Caco-2 (cell line): ENCODE measurements at regions not wholly inside any gene's neighbourhood (a gene's known extent, or its start where the extent isn't known, plus 50 kb on each side); places are given as distances from the start of the nearest gene placed in this dataset.

Experiments used
- BruUV-seq: library from RNA; stranded (reverse); fragments of 400-500 nt; replicated peaks from 2 replicates; lab custom pipeline; 2021; lab: Mats Ljungman, UMichigan
- CTCF ChIA-PET: fragments of 300-600 bp; sonication (Branson Sonifier 250); formaldehyde crosslinking; loops from one replicate; lab custom pipeline; 2022; ENCODE audit warnings: antibody characterized with exemption; lab: Charles Lee
- POLR2A ChIA-PET: fragments of 300-600 bp; sonication (Branson Sonifier 250); formaldehyde crosslinking; loops from one replicate; lab custom pipeline; 2022; ENCODE audit warnings: antibody characterized with exemption; lab: Charles Lee
- DNase-seq, 2 experiments: peaks; one replicate each; pipeline versions ENCODE4 v3.0.0 to v3.0.0-alpha.2; 2020 to 2022
- H3K27me3 ChIP-seq: replicated peaks from 2 replicates; pipeline ENCODE4 v1.6.0; 2011; ENCODE audit warnings: low read length; ENCODE audit not compliant: control insufficient read depth, insufficient read depth
- H3K36me3 ChIP-seq: 2 replicates; pipeline ENCODE4 v1.5.1; 2011; ENCODE audit warnings: low read length; ENCODE audit not compliant: control insufficient read depth, insufficient read depth
- H3K4me1 ChIP-seq: fragments of 250-450 bp; sonication (Bioruptor Pico); 2 replicates; pipeline ENCODE4 v1.5.1; 2020; ENCODE audit warnings: mild to moderate bottlenecking
- H3K4me3 ChIP-seq: 2 replicates; pipeline ENCODE4 v1.5.1; 2011; ENCODE audit warnings: low read depth, mild to moderate bottlenecking, control low read depth, low read length
- H3K9me3 ChIP-seq: fragments of 250-450 bp; sonication (Bioruptor Pico); 2 replicates; pipeline ENCODE4 v1.5.1; 2020; ENCODE audit warnings: mild to moderate bottlenecking, moderate library complexity
- H3K27ac Mint-ChIP-seq: one replicate; pipeline ENCODE4 v1.8.0; 2022; ENCODE audit warnings: mixed read lengths; ENCODE audit not compliant: unreplicated experiment
- H3K27me3 Mint-ChIP-seq: one replicate; pipeline ENCODE4 v1.8.0; 2022; ENCODE audit warnings: mixed read lengths; ENCODE audit not compliant: insufficient read depth, unreplicated experiment
- H3K36me3 Mint-ChIP-seq: one replicate; pipeline ENCODE4 v1.8.0; 2022; ENCODE audit warnings: mild to moderate bottlenecking, mixed read lengths; ENCODE audit not compliant: insufficient read depth, unreplicated experiment
- H3K4me1 Mint-ChIP-seq: one replicate; pipeline ENCODE4 v1.8.0; 2022; ENCODE audit warnings: low read depth, mixed read lengths; ENCODE audit not compliant: unreplicated experiment
- H3K4me3 Mint-ChIP-seq: one replicate; pipeline ENCODE4 v1.8.0; 2022; ENCODE audit warnings: mild to moderate bottlenecking, moderate library complexity, mixed read lengths; ENCODE audit not compliant: unreplicated experiment
- H3K9me3 Mint-ChIP-seq: one replicate; pipeline ENCODE4 v1.8.0; 2022; ENCODE audit warnings: mixed read lengths; ENCODE audit not compliant: unreplicated experiment
- CTCF ChIP-seq, 2 experiments: fragments of 200-600 bp in 1 of 2; IDR thresholded peaks; 1 replicate in 1 of 2; 2 replicates in 1 of 2; pipeline versions ENCODE4 v1.5.1 to v1.8.0; 2011 to 2022; ENCODE audit warnings: antibody characterized with exemption in 1 of 2, control low read depth in 1 of 2, inconsistent platforms in 1 of 2, low read depth in 1 of 2, low read length in 1 of 2, mild to moderate bottlenecking in 1 of 2, moderate library complexity in 1 of 2; ENCODE audit not compliant: insufficient read depth in 1 of 2, severe bottlenecking in 1 of 2, unreplicated experiment in 1 of 2
- intact Hi-C: fragments of 100-400 bp; cut with micrococcal nuclease; formaldehyde crosslinking; loops from one replicate; pipeline ENCODE4 v1.10.0; 2022; ENCODE audit not compliant: unreplicated experiment

GRCh38 chr2:5951471-5951870 is 259.3 kb downstream of the SOX11 start:
- no TSS peak for BruUV-seq
- no peak overlapping the region for H3K4me3 Mint-ChIP-seq
- Histone ChIP-seq H3K36me3 (no peaks in the 10 kb centered on the region), H3K4me1 (no peaks in the 10 kb centered on the region), H3K9me3 (no peaks in the 10 kb centered on the region; the same call in 1 of the 2 replicates), H3K27me3 (no peaks in the 10 kb centered on the region), H3K4me3 (no peak overlapping the region)
- no peak for DNase-seq
- CTCF ChIA-PET: no interaction called here
- H3K4me1 Mint-ChIP-seq: no peaks in the 10 kb centered on the region
- no peaks in the 10 kb centered on the region for H3K27me3 Mint-ChIP-seq
- no peak overlapping the region for H3K27ac Mint-ChIP-seq
- no peaks in the 10 kb centered on the region for H3K9me3 Mint-ChIP-seq
- no peak for TF ChIP-seq CTCF (IDR thresholded peaks at IDR 0.05; ENCODE audit: insufficient read depth in 1 of 2, low read depth in 1 of 2, low read length in 1 of 2, severe bottlenecking in 1 of 2, unreplicated experiment in 1 of 2)
- no peaks in the 10 kb centered on the region for H3K36me3 Mint-ChIP-seq
- POLR2A ChIA-PET: no interaction called here
- intact Hi-C loops: no loop called here

- Mint-ChIP-seq H3K9me3 (no peaks in the 10 kb centered on the region), H3K27me3 (no peaks in the 10 kb centered on the region), H3K4me1 (no peaks in the 10 kb centered on the region), H3K27ac (no peak overlapping the region), H3K4me3 (no peak overlapping the region), H3K36me3 (no peaks in the 10 kb centered on the region)
- BruUV-seq: no TSS peak
- Histone ChIP-seq H3K27me3 (no peaks in the 10 kb centered on the region), H3K36me3 (no peaks in the 10 kb centered on the region), H3K9me3 (no peaks in the 10 kb centered on the region; the same call in 1 of the 2 replicates), H3K4me3 (no peak overlapping the region), H3K4me1 (no peaks in the 10 kb centered on the region)
- ChIA-PET CTCF (no interaction called here), POLR2A (no interaction called here)
- intact Hi-C loops: no loop called here
- TF ChIP-seq CTCF (IDR thresholded peaks at IDR 0.05; ENCODE audit: insufficient read depth in 1 of 2, low read depth in 1 of 2, low read length in 1 of 2, severe bottlenecking in 1 of 2, unreplicated experiment in 1 of 2): no peak
- DNase-seq: no peak
These were observed 261.3 kb downstream of the SOX11 start for GRCh38 chr2:5953525-5953924.

- H3K27me3 Mint-ChIP-seq: no peaks in the 10 kb centered on the region
- ChIA-PET POLR2A (no interaction called here), CTCF (no interaction called here)
- Histone ChIP-seq H3K27me3 (no peaks in the 10 kb centered on the region), H3K36me3 (no peaks in the 10 kb centered on the region), H3K4me1 (no peaks in the 10 kb centered on the region), H3K9me3 (no peaks in the 10 kb centered on the region; the same call in 1 of the 2 replicates), H3K4me3 (no peak overlapping the region)
- intact Hi-C loops: no loop called here
- H3K36me3 Mint-ChIP-seq: no peaks in the 10 kb centered on the region
- H3K4me3 Mint-ChIP-seq: no peak overlapping the region
- no peaks in the 10 kb centered on the region for H3K9me3 Mint-ChIP-seq
- TF ChIP-seq CTCF (IDR thresholded peaks at IDR 0.05; ENCODE audit: insufficient read depth in 1 of 2, low read depth in 1 of 2, low read length in 1 of 2, severe bottlenecking in 1 of 2, unreplicated experiment in 1 of 2): no peak
- DNase-seq: no peak
- no peaks in the 10 kb centered on the region for H3K4me1 Mint-ChIP-seq
- BruUV-seq: no TSS peak
- no peak overlapping the region for H3K27ac Mint-ChIP-seq
These were observed 262.3 kb downstream of the SOX11 start for GRCh38 chr2:5954509-5954908.
